GM23338 (cell line): ENCODE measurements at regions not wholly inside any gene's neighbourhood (a gene's known extent, or its start where the extent isn't known, plus 50 kb on each side); places are given as distances from the start of the nearest gene placed in this dataset.

Experiments
- REST ChIP-seq: IDR thresholded peaks from one replicate; pipeline ENCODE4 v1.6.1; 2018; ENCODE audit warnings: antibody characterized with exemption; ENCODE audit not compliant: unreplicated experiment
- TF ChIP-seq, protein P1 (sequence below), 2 experiments: fragments of 200-600 bp in 1 of 2; sonication (generic) in 1 of 2; conservative IDR thresholded peaks; 2 replicates each; pipeline versions ENCODE4 v1.5.1 to v1.6.1; 2016 to 2017; ENCODE audit warnings: antibody characterized with exemption in 2 of 2, low read depth in 2 of 2, mild to moderate bottlenecking in 2 of 2, moderate library complexity in 1 of 2

- TF ChIP-seq, protein P1, sequence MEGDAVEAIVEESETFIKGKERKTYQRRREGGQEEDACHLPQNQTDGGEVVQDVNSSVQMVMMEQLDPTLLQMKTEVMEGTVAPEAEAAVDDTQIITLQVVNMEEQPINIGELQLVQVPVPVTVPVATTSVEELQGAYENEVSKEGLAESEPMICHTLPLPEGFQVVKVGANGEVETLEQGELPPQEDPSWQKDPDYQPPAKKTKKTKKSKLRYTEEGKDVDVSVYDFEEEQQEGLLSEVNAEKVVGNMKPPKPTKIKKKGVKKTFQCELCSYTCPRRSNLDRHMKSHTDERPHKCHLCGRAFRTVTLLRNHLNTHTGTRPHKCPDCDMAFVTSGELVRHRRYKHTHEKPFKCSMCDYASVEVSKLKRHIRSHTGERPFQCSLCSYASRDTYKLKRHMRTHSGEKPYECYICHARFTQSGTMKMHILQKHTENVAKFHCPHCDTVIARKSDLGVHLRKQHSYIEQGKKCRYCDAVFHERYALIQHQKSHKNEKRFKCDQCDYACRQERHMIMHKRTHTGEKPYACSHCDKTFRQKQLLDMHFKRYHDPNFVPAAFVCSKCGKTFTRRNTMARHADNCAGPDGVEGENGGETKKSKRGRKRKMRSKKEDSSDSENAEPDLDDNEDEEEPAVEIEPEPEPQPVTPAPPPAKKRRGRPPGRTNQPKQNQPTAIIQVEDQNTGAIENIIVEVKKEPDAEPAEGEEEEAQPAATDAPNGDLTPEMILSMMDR (conservative IDR thresholded peaks at IDR 0.05; ENCODE audit: low read depth in 2 of 2): no peak
- TF ChIP-seq REST: no peak
Observed at GRCh38 chr3:80239301-80239700, 471.5 kb upstream of the ROBO1 start.
